Breast epithelium (tissue), 4 donors: ENCODE measurements at regions not wholly inside any gene's neighbourhood (a gene's known extent, or its start where the extent isn't known, plus 50 kb on each side); places are given as distances from the start of the nearest gene placed in this dataset.

Experiments used
- DNase-seq, 2 donors: peaks; one replicate each; pipeline ENCODE4 v3.0.0-alpha.2; 2019; ENCODE audit warnings: low spot score in 2 of 2
- H3K27ac ChIP-seq, 2 donors: fragments of 200-600 bp; sonication (generic) in 1 of 2; one replicate each; pipeline ENCODE4 v1.5.1; 2016 to 2019; ENCODE audit warnings: mild to moderate bottlenecking in 1 of 2
- H3K27me3 ChIP-seq, 2 donors: fragments of 200-600 bp; sonication (generic) in 1 of 2; one replicate each; pipeline versions ENCODE4 v1.5.1 to v1.6.0; 2017 to 2019; ENCODE audit warnings: control low read depth in 1 of 2, mild to moderate bottlenecking in 1 of 2
- H3K36me3 ChIP-seq: fragments of 200-600 bp; one replicate; pipeline ENCODE4 v1.5.1; 2019
- H3K4me1 ChIP-seq, 2 donors: fragments of 200-600 bp; sonication (generic); one replicate each; pipeline ENCODE4 v1.5.1; 2016 to 2019; ENCODE audit warnings: control low read depth in 1 of 2
- H3K4me3 ChIP-seq, 3 donors: fragments of 200-600 bp; sonication (generic); 1 replicate in 2 of 3; 2 replicates in 1 of 3; pipeline ENCODE4 v1.5.1; 2016 to 2019; ENCODE audit warnings: mild to moderate bottlenecking in 3 of 3, moderate library complexity in 2 of 3
- H3K9me3 ChIP-seq, 2 donors: fragments of 200-600 bp; sonication (generic) in 1 of 2; one replicate each; pipeline ENCODE4 v1.5.1; 2016 to 2019; ENCODE audit warnings: control low read depth in 1 of 2
- POLR2A ChIP-seq: fragments of 450-650 bp; IDR thresholded peaks from one replicate; pipeline ENCODE4 v1.6.1; 2016; ENCODE audit warnings: antibody characterized with exemption, mild to moderate bottlenecking, moderate library complexity
- POLR2AphosphoS5 ChIP-seq, 3 donors: sonication (generic); formaldehyde crosslinking; IDR thresholded peaks; one replicate each; pipeline ENCODE4 v1.6.1; 2017; ENCODE audit warnings: antibody characterized with exemption in 3 of 3
- intact Hi-C: fragments of 100-400 bp; cut with DNase I; formaldehyde crosslinking; loops from one replicate; pipeline ENCODE4 v1.15.1; 2023; ENCODE audit warnings: low total_unique reads
- TF ChIP-seq, protein P1 (sequence below), 3 donors: fragments of 450-650 bp; IDR thresholded peaks; one replicate each; pipeline ENCODE4 v1.5.1; 2016 to 2017; ENCODE audit warnings: antibody characterized with exemption in 3 of 3, mild to moderate bottlenecking in 3 of 3, moderate library complexity in 3 of 3

- TF ChIP-seq POLR2AphosphoS5 (IDR thresholded peaks at IDR 0.05), result no peak
- H3K36me3 ChIP-seq, result no peaks in the 10 kb centered on the region
- no peaks in the 10 kb centered on the region for H3K27me3 ChIP-seq
- H3K27ac ChIP-seq, result no peak overlapping the region
- no peak for DNase-seq
- intact Hi-C loops, result no loop called here
- H3K4me1 ChIP-seq, result no peaks in the 10 kb centered on the region
- no peaks in the 10 kb centered on the region for H3K9me3 ChIP-seq
- H3K4me3 ChIP-seq, result no peak overlapping the region
Observed at GRCh38 chr14:42565556-42565955, 958.9 kb downstream of the LRFN5 start.

GRCh38 chr14:42563313-42563712 lies 956.6 kb downstream of the LRFN5 start:
- Histone ChIP-seq H3K9me3 (no peaks in the 10 kb centered on the region), H3K4me1 (no peaks in the 10 kb centered on the region), H3K27me3 (no peaks in the 10 kb centered on the region), H3K36me3 (no peaks in the 10 kb centered on the region), H3K4me3 (no peak overlapping the region), H3K27ac (no peak overlapping the region)
- intact Hi-C loops, result no loop called here
- TF ChIP-seq POLR2AphosphoS5 (IDR thresholded peaks at IDR 0.05) (no peak), POLR2A (no peak)
- TF ChIP-seq, protein P1, sequence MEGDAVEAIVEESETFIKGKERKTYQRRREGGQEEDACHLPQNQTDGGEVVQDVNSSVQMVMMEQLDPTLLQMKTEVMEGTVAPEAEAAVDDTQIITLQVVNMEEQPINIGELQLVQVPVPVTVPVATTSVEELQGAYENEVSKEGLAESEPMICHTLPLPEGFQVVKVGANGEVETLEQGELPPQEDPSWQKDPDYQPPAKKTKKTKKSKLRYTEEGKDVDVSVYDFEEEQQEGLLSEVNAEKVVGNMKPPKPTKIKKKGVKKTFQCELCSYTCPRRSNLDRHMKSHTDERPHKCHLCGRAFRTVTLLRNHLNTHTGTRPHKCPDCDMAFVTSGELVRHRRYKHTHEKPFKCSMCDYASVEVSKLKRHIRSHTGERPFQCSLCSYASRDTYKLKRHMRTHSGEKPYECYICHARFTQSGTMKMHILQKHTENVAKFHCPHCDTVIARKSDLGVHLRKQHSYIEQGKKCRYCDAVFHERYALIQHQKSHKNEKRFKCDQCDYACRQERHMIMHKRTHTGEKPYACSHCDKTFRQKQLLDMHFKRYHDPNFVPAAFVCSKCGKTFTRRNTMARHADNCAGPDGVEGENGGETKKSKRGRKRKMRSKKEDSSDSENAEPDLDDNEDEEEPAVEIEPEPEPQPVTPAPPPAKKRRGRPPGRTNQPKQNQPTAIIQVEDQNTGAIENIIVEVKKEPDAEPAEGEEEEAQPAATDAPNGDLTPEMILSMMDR (IDR thresholded peaks at IDR 0.05), result no peak
- DNase-seq, result no peak

GRCh38 chr14:42556551-42556950 lies 949.9 kb downstream of the LRFN5 start:
- no peak overlapping the region for H3K4me3 ChIP-seq
- H3K27me3 ChIP-seq, result no peaks in the 10 kb centered on the region
- no peaks in the 10 kb centered on the region for H3K36me3 ChIP-seq
- intact Hi-C loops, result no loop called here
- no peaks in the 10 kb centered on the region for H3K4me1 ChIP-seq
- H3K9me3 ChIP-seq, result no peaks in the 10 kb centered on the region
- no peak for DNase-seq
- H3K27ac ChIP-seq, result no peak overlapping the region
- TF ChIP-seq, protein P1 (IDR thresholded peaks at IDR 0.05), result no peak
- TF ChIP-seq POLR2AphosphoS5 (IDR thresholded peaks at IDR 0.05), result no peak
- TF ChIP-seq POLR2A, result no peak

DNA sequence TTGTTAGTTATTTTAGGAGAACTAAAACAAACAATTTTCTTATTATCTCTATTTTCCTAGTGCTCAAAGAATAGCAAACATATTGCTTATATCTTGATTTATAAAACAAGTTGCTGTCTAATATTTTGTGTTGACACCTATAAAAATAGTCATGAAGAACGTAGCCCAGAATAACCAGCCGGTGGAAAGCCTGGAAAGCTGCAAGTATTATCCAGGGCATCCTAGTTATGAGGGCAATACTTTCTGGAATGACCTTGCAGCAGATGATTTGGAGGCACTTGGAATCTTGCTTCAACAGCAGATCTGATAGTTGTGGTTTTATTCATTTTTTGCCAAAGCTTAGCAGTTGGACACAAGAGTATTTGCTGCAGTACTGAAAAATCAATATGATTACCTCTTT lies 948.7 kb downstream of the LRFN5 start:
- Histone ChIP-seq H3K4me1 (no peaks in the 10 kb centered on the region), H3K9me3 (no peaks in the 10 kb centered on the region), H3K36me3 (no peaks in the 10 kb centered on the region), H3K4me3 (no peak overlapping the region), H3K27ac (no peak overlapping the region), H3K27me3 (no peaks in the 10 kb centered on the region)
- intact Hi-C loops, result no loop called here
- TF ChIP-seq, protein P1 (IDR thresholded peaks at IDR 0.05), result no peak
- TF ChIP-seq POLR2A (no peak), POLR2AphosphoS5 (IDR thresholded peaks at IDR 0.05) (no peak)
- no peak for DNase-seq

GRCh38 chr14:42554091-42554490 lies 947.4 kb downstream of the LRFN5 start:
- H3K4me1 ChIP-seq, result no peaks in the 10 kb centered on the region
- H3K27me3 ChIP-seq, result no peaks in the 10 kb centered on the region
- intact Hi-C loops, result no loop called here
- H3K36me3 ChIP-seq, result no peaks in the 10 kb centered on the region
- TF ChIP-seq, protein P1 (IDR thresholded peaks at IDR 0.05), result no peak
- no peak for TF ChIP-seq POLR2A
- TF ChIP-seq POLR2AphosphoS5 (IDR thresholded peaks at IDR 0.05), result no peak
- H3K4me3 ChIP-seq, result no peak overlapping the region
- no peak for DNase-seq
- H3K27ac ChIP-seq, result no peak overlapping the region
- H3K9me3 ChIP-seq, result no peaks in the 10 kb centered on the region

- no peak for DNase-seq
- H3K27me3 ChIP-seq, result no peaks in the 10 kb centered on the region
- intact Hi-C loops, result no loop called here
- TF ChIP-seq POLR2A (no peak), POLR2AphosphoS5 (IDR thresholded peaks at IDR 0.05) (no peak)
- TF ChIP-seq, protein P1 (IDR thresholded peaks at IDR 0.05), result no peak
- H3K36me3 ChIP-seq, result no peaks in the 10 kb centered on the region
- H3K4me1 ChIP-seq, result no peaks in the 10 kb centered on the region
- H3K27ac ChIP-seq, result no peak overlapping the region
- no peak overlapping the region for H3K4me3 ChIP-seq
- H3K9me3 ChIP-seq, result no peaks in the 10 kb centered on the region
Observed at GRCh38 chr14:42550310-42550709, 943.6 kb downstream of the LRFN5 start.
